Bone marrow (tissue), 2 donors: ENCODE measurements at regions not wholly inside any gene's neighbourhood (a gene's known extent, or its start where the extent isn't known, plus 50 kb on each side); places are given as distances from the start of the nearest gene placed in this dataset.

Experiments
- DNase-seq, 2 donors: peaks; one replicate each; lab custom pipeline; 2025; lab: John Stamatoyannopoulos, UW

- DNase-seq = no peak
Measured at GRCh38 chr3:67791620-67792019, 137.2 kb upstream of the SUCLG2 start.

- DNase-seq = peak in 1 of 2 donors; percentile 44
Measured at GRCh38 chr3:67790043-67790442, 135.6 kb upstream of the SUCLG2 start.

GRCh38 chr3:67788396-67788795 is 134.0 kb upstream of the SUCLG2 start:
- no peak for DNase-seq

- no peak for DNase-seq
Measured at GRCh38 chr3:67783281-67784250, 129.2 kb upstream of the SUCLG2 start.

- no peak for DNase-seq
Measured at GRCh38 chr3:67781871-67782270, 127.5 kb upstream of the SUCLG2 start.

- DNase-seq = no peak
Measured at GRCh38 chr3:67781218-67781617, 126.8 kb upstream of the SUCLG2 start.

- DNase-seq = no peak
Measured at GRCh38 chr3:67774676-67775075, 120.3 kb upstream of the SUCLG2 start.

- no peak for DNase-seq
Measured at GRCh38 chr3:67765575-67765974, 111.2 kb upstream of the SUCLG2 start.

GRCh38 chr3:67745296-67745695 is 90.9 kb upstream of the SUCLG2 start:
- DNase-seq = no peak

- no peak for DNase-seq
Measured at GRCh38 chr3:67744699-67745098, 90.3 kb upstream of the SUCLG2 start.

GRCh38 chr3:67739851-67740250 is 85.4 kb upstream of the SUCLG2 start:
- no peak for DNase-seq

GRCh38 chr3:67737906-67738865 is 83.8 kb upstream of the SUCLG2 start:
- DNase-seq = no peak

- no peak for DNase-seq
Measured at GRCh38 chr3:67737140-67737539, 82.7 kb upstream of the SUCLG2 start.

- no peak for DNase-seq
Measured at GRCh38 chr3:67733269-67733950, 79.0 kb upstream of the SUCLG2 start.

- DNase-seq = no peak
Measured at GRCh38 chr3:67724434-67724833, 70.0 kb upstream of the SUCLG2 start.

GRCh38 chr3:67723863-67724262 is 69.5 kb upstream of the SUCLG2 start:
- DNase-seq = no peak

GRCh38 chr3:67719333-67719732 is 64.9 kb upstream of the SUCLG2 start:
- no peak for DNase-seq

- no peak for DNase-seq
Measured at GRCh38 chr3:67715971-67716370, 61.6 kb upstream of the SUCLG2 start.

- DNase-seq = no peak
Measured at GRCh38 chr3:67713764-67714469, 59.5 kb upstream of the SUCLG2 start.

GRCh38 chr3:67712259-67712658 is 57.8 kb upstream of the SUCLG2 start:
- DNase-seq = no peak

- DNase-seq = no peak
Measured at GRCh38 chr3:67710396-67710795, 56.0 kb upstream of the SUCLG2 start.
